IPS-20b (cell line): ENCODE measurements at regions not wholly inside any gene's neighbourhood (a gene's known extent, or its start where the extent isn't known, plus 50 kb on each side); places are given as distances from the start of the nearest gene placed in this dataset.

Experiments used
- H3K27ac ChIP-seq: one replicate; pipeline ENCODE4 v1.5.1; 2013; ENCODE audit warnings: low read length
- H3K27me3 ChIP-seq: 2 replicates; pipeline ENCODE4 v1.6.1; 2013; ENCODE audit warnings: mild to moderate bottlenecking, low read length, inconsistent platforms; ENCODE audit not compliant: insufficient read depth
- H3K36me3 ChIP-seq: 2 replicates; pipeline ENCODE4 v1.6.1; 2013; ENCODE audit warnings: low read depth, mild to moderate bottlenecking, inconsistent platforms, low read length, moderate library complexity; ENCODE audit not compliant: insufficient read depth
- H3K4me1 ChIP-seq: 2 replicates; pipeline ENCODE4 v1.6.1; 2013; ENCODE audit warnings: mild to moderate bottlenecking, control low read depth, inconsistent platforms, low read length, moderate library complexity; ENCODE audit not compliant: insufficient read depth
- H3K4me3 ChIP-seq: 2 replicates; pipeline ENCODE4 v1.5.1; 2013; ENCODE audit warnings: mild to moderate bottlenecking, low read length, inconsistent platforms
- H3K9ac ChIP-seq: 2 replicates; pipeline ENCODE4 v1.6.1; 2013; ENCODE audit warnings: low read depth, mild to moderate bottlenecking, inconsistent platforms, low read length, moderate library complexity
- H3K9me3 ChIP-seq: 2 replicates; pipeline ENCODE4 v1.6.1; 2013; ENCODE audit warnings: mild to moderate bottlenecking, low read depth, low read length, inconsistent platforms; ENCODE audit not compliant: insufficient read depth

DNA sequence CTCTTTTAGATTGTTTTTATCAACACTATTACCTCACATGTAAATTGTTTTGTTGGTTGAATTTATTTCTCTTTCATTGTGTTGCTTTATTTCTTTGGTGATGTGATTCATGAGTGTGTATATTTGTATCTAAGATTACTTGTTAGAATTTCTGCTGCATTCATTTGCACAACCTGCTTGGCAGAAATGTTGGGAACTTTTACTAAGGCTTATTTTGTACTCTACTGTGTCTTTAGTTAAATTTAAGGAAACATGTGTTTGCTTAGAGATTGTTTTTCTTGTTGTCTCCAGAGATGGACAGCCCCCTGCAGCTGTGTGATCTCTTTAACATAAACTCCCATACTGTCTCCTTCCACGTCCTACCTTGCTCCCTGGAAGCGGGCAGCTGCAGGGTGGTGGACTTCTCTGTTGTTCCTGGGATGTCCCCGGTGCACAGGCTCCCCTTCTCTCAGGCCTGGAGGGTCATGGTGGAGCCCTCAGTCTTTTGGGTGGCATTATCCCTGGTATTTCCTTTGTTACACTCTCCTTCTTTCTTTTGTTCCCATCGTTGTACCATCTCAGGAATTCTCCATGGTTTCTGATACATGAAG, 212.0 kb upstream of the SPRY2 start:
- Histone ChIP-seq H3K27me3 (no peaks in the 10 kb centered on the region), H3K9ac (no peak overlapping the region), H3K4me1 (no peaks in the 10 kb centered on the region; the same call in 1 of the 2 replicates), H3K27ac (no peak overlapping the region), H3K36me3 (no peaks in the 10 kb centered on the region), H3K9me3 (no peaks in the 10 kb centered on the region), H3K4me3 (no peak overlapping the region)

DNA sequence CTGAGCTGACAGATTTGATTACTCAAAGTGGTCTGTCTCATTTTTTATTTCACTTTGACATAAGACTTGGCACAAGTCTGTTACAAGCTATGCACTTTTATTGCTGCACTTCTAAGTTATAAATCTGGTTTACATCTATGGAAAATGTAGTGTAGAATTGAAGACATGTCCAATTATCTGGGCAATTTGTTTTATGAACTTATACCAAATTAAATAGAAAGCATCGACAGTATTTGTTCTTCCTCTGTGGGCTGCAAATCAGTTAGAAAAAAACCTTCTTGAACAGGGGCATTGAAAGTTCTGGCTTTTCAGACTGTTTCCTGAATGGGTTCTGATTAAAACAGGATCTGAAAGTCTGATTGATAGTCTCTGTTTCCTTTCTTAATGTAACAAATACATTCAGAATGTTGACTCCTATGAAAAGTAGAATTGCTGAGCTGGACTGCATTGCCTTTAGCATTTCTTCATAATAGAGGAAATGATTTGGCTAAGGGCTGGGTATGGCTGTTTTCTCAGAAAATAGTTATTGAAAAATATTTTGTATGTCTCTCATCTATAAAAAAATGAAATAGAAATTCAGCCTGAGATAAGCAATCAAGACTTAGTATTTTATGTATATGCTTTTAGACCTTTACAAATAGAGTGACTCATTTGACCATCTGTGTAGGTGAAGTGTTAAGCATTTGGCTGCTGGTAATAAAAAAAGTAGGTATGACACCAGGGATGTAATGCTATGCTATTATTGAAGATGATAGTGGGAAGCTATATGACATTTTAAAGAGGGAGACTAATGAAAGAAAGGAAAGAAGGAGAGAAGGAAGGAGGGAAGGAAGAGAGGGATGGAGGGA, 210.9 kb upstream of the SPRY2 start:
- no peaks in the 10 kb centered on the region for H3K9me3 ChIP-seq
- no peaks in the 10 kb centered on the region; the same call in 1 of the 2 replicates for H3K4me1 ChIP-seq
- H3K27me3 ChIP-seq, result no peaks in the 10 kb centered on the region
- H3K9ac ChIP-seq, result no peak overlapping the region
- H3K27ac ChIP-seq, result no peak overlapping the region
- H3K4me3 ChIP-seq, result no peak overlapping the region
- H3K36me3 ChIP-seq, result no peaks in the 10 kb centered on the region

DNA sequence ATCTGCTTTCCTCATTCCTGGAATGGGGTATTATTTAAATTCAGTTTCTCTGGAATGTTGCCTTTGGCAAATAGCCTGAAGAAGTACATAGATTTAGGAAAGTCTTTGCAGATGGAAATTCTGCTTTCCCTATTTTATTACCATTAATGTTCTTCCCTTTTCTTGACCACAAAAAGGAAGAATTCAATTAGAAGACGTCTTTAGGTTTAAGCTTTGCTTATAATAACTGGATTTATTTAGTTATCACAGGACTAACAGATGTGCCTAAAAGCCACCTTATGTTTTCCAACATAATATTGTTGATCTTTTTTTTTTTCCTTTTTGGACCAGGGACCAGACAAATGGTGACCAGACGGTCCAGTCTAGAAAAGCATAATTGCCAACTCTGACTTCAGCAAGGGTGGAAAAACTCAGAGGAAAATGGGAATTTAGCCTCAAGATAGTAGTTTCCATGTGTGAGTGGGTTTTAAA, 210.1 kb upstream of the SPRY2 start:
- H3K27ac ChIP-seq, result no peak overlapping the region
- H3K9me3 ChIP-seq, result no peaks in the 10 kb centered on the region
- H3K27me3 ChIP-seq, result no peaks in the 10 kb centered on the region
- H3K4me3 ChIP-seq, result no peak overlapping the region
- no peak overlapping the region for H3K9ac ChIP-seq
- no peaks in the 10 kb centered on the region for H3K36me3 ChIP-seq
- H3K4me1 ChIP-seq, result no peaks in the 10 kb centered on the region; the same call in 1 of the 2 replicates

DNA sequence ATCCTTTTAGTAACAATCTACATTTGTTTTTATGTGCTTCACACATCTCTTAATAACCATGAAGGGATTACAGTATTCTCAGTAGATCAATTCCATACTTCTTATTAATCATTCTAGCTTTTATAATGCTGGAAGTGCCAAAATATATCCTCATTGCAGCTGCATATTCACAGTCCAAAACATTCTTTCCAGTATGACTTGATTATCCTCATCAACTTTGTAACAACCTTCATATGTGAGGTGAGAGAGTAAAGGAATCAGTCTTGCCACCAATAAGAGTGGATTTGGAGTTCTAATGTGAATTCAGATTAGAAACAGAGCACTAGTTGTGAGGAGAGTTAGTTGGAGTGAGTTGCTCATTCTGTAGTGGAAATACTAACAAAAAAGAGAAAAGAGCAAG, 208.0 kb upstream of the SPRY2 start:
- H3K27me3 ChIP-seq, result no peaks in the 10 kb centered on the region
- H3K36me3 ChIP-seq, result no peaks in the 10 kb centered on the region

DNA sequence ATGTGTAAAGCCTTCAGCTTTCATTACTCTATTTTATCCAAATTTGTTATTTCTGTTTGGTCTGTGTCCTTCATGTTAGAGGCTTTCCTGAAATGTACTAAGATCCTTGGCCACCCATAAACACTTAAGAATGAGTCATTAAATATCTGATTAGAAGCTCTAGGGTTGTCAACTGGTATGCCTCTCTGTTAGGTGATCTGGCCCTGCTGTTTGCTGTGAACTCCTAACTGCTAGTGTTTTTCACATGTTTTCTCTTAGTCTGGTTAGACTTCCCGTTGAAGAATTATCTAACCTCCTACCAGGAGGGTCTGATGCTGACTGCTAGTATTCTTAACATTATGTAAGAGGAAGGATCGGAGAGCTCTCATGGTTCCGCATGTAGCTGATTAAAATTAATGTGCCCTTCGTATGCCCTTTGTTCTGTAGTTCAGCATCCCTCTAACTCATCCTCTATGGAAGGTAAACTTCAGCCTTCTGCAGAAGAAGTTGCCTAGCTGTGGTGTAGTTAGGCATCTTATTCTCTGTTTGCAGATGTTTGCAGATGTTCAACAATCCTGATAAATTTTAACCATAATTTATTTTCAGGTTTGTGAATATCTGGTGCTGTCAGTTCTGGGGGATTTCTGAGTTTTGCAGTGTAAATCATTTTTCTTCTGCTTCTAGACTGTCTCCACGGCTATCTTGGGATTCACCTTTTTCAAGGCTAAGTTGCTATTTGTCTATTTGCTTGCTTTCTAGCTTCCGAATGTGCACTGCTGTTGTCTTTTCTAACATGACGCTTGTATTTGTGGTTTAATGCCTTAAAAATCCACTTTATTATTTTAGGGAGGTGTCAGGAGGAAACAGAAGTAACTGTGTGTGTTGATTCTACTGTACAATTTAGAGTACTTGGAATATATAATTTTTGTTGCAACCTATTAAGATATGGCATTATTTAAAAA, 207.2 kb upstream of the SPRY2 start:
- Histone ChIP-seq H3K4me3 (no peak overlapping the region), H3K27ac (no peak overlapping the region), H3K27me3 (no peaks in the 10 kb centered on the region), H3K9ac (no peak overlapping the region), H3K36me3 (no peaks in the 10 kb centered on the region), H3K4me1 (no peaks in the 10 kb centered on the region; the same call in 1 of the 2 replicates), H3K9me3 (no peaks in the 10 kb centered on the region)

More for the DNA sequence above, 208.0 kb upstream of the SPRY2 start:
- H3K4me1 ChIP-seq, result no peaks in the 10 kb centered on the region; the same call in 1 of the 2 replicates
- H3K27ac ChIP-seq, result no peak overlapping the region
- no peaks in the 10 kb centered on the region for H3K9me3 ChIP-seq
- no peak overlapping the region for H3K9ac ChIP-seq
- H3K4me3 ChIP-seq, result no peak overlapping the region

DNA sequence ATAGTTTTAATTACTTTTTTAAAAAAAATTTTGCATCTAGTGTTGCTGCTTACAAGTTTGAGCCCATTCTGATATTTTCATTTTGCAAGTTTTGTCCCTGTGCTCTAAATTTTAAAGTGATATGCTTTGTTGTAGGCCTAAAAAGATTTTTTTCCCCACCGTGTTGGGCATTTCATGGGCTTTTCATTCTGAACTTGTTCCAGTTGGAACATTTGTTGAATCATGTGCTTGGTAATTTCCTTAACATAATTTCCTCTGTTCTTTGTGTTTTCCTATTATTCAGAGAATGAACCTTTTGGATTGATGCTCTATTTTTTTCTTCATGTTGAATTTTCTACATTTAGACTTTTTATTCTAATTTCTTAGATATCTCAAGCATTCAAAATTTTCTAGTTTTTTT, 206.4 kb upstream of the SPRY2 start:
- Histone ChIP-seq H3K27me3 (no peaks in the 10 kb centered on the region), H3K9me3 (no peaks in the 10 kb centered on the region), H3K4me1 (no peaks in the 10 kb centered on the region; the same call in 1 of the 2 replicates), H3K36me3 (no peaks in the 10 kb centered on the region), H3K9ac (no peak overlapping the region), H3K4me3 (no peak overlapping the region), H3K27ac (no peak overlapping the region)

DNA sequence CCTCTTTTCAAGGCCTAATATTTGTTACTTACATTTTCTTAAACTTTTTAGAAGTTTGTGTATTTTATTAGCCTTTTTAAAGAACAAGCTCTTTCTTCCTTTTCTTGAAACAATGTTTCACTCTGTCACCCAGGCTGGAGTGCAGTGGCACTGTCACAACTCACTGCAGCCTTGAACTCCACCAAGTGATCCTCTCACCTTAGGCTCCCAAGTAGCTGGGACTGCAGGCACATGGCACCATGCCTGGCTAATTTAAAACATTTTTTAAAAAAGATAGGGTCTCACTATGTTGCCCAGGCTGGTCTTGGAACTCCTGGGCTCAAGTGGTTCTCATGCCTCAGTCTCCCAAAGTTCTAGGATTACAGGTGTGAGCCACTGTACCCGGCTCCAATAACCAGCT, 192.2 kb upstream of the SPRY2 start:
- no peak overlapping the region for H3K4me3 ChIP-seq
- no peaks in the 10 kb centered on the region for H3K4me1 ChIP-seq
- H3K9ac ChIP-seq, result no peak overlapping the region
- 0 out of 2 replicates have a peak, but pooled peaks cover 5% of the 10 kb centered on the region for H3K9me3 ChIP-seq
- no peaks in the 10 kb centered on the region for H3K27me3 ChIP-seq
- H3K27ac ChIP-seq, result no peak overlapping the region
- no peaks in the 10 kb centered on the region for H3K36me3 ChIP-seq

DNA sequence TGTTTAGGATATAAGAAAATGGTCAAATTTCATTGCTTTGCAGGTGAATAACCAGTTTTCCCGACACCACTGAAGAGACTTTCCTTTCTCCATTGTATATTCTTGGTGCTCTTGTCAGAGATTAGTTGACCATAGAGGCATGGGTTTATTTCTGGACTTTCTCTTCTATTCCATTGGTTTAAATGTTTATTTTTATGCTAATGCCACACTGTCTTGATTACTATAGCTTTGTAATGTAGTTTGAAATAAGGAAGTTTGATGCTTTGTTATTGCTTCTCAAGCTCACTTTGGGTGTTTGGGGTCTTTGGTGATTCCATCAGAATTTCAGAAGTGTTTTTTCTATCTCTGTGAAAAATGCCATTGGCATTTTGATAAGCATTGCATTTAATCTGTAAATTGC, 190.0 kb upstream of the SPRY2 start:
- Histone ChIP-seq H3K9ac (no peak overlapping the region), H3K27me3 (no peaks in the 10 kb centered on the region), H3K27ac (no peak overlapping the region), H3K36me3 (no peaks in the 10 kb centered on the region), H3K4me1 (no peaks in the 10 kb centered on the region), H3K4me3 (no peak overlapping the region), H3K9me3 (0 out of 2 replicates have a peak, but pooled peaks cover 5% of the 10 kb centered on the region)

DNA sequence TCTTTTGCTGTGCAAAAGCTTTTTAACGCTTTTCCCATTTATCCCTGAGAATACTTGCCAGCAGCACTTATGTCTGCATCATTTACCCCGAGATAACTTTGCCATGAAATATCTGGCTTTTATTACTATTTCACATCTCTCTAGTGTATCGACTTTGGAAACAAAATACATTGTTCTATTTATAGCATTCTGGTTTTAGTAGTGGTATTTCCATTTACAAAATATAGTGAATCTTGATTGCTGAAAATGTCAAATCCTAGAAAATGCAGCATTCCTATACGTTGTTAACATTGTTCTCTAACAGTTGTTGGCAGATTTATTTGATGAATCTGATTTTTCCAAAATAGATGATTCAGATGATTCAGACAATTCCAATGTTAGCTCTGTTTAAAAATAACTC, 189.3 kb upstream of the SPRY2 start:
- no peaks in the 10 kb centered on the region for H3K27me3 ChIP-seq
- H3K4me1 ChIP-seq, result no peaks in the 10 kb centered on the region
- no peak overlapping the region for H3K4me3 ChIP-seq
- no peaks in the 10 kb centered on the region for H3K36me3 ChIP-seq
- H3K27ac ChIP-seq, result no peak overlapping the region
- H3K9ac ChIP-seq, result no peak overlapping the region
- 0 out of 2 replicates have a peak, but pooled peaks cover 5% of the 10 kb centered on the region for H3K9me3 ChIP-seq

DNA sequence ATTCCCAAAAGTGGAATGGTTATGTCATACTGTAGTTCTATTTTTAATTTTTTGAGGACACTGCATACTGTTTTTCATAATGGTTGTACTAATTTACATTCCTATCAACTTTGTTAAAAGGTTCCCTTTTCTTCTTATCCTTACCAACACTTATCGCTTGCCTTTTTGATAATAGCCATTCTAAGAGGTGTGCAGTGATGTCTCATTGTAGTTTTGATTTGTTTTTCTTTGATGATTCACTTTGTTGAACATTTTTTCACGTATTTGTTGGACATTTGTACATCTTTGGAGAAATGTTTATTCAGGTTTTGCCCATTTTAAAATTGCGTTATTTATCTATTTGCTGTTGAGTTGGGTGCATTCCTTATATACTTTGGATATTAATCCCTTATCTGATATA, 188.8 kb upstream of the SPRY2 start:
- H3K4me1 ChIP-seq, result no peaks in the 10 kb centered on the region
- H3K36me3 ChIP-seq, result no peaks in the 10 kb centered on the region
- no peak overlapping the region for H3K4me3 ChIP-seq
- H3K9me3 ChIP-seq, result 0 out of 2 replicates have a peak, but pooled peaks cover 5% of the 10 kb centered on the region
- H3K27ac ChIP-seq, result no peak overlapping the region
- no peak overlapping the region for H3K9ac ChIP-seq
- no peaks in the 10 kb centered on the region for H3K27me3 ChIP-seq

DNA sequence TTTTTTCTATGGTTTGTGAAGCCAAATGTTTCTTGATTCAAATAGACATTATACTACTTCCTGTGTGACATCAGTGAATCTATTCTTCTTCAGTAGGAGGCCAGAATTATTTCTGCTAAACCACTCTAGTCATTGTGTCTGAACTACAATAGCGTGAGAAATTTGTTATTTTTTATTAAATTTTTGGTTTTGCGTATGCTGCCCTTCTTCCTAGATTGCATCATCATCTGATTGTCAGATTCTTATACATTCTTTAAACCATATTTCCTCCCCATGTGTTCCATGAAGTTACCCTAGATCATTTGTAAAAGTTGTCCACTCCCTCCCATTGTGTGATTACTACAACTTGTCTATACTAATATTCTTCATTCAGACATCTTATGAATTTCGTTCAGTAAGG, 187.8 kb upstream of the SPRY2 start:
- Histone ChIP-seq H3K4me3 (no peak overlapping the region), H3K27me3 (no peaks in the 10 kb centered on the region), H3K9ac (no peak overlapping the region), H3K27ac (no peak overlapping the region), H3K9me3 (0 out of 2 replicates have a peak, but pooled peaks cover 5% of the 10 kb centered on the region), H3K4me1 (no peaks in the 10 kb centered on the region), H3K36me3 (no peaks in the 10 kb centered on the region)
